AG09309 (cell line): ENCODE measurements at regions not wholly inside any gene's neighbourhood (a gene's known extent, or its start where the extent isn't known, plus 50 kb on each side); places are given as distances from the start of the nearest gene placed in this dataset.

Source experiments
- DNase-seq: peaks from one replicate; pipeline ENCODE4 v3.0.0-alpha.2; 2010; ENCODE audit warnings: low read depth
- H3K4me3 ChIP-seq: 2 replicates; pipeline ENCODE4 v1.5.1; 2011; ENCODE audit warnings: mild to moderate bottlenecking, low read depth, low read length, moderate library complexity; ENCODE audit not compliant: control insufficient read depth
- TF ChIP-seq, protein P1 (sequence below): IDR thresholded peaks from 2 replicates; pipeline ENCODE4 v1.5.1; 2011; ENCODE audit warnings: mild to moderate bottlenecking, low read depth, low read length, inconsistent platforms; ENCODE audit not compliant: insufficient read depth, control insufficient read depth; ENCODE audit errors: missing control alignments

DNA sequence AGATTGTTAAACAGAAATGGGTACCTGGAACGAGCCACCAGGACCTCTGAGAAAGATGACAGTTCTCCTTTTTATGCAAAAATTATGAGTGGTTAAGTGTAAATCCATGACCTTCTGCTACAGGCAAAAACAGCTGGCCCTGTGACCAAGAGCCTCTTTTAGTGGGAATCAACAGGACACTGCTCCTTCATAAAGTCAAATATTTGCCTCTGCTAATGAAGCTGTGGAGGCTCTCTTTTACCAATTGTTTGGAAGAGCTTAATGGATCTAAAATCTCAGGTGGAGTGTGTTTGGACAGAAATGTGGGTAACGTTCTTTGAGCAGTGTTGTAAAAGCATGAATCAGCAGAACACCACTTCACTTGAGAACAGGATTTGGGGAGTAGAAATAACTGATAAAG lies 117.5 kb upstream of the PCSK2 start:
- TF ChIP-seq, protein P1, sequence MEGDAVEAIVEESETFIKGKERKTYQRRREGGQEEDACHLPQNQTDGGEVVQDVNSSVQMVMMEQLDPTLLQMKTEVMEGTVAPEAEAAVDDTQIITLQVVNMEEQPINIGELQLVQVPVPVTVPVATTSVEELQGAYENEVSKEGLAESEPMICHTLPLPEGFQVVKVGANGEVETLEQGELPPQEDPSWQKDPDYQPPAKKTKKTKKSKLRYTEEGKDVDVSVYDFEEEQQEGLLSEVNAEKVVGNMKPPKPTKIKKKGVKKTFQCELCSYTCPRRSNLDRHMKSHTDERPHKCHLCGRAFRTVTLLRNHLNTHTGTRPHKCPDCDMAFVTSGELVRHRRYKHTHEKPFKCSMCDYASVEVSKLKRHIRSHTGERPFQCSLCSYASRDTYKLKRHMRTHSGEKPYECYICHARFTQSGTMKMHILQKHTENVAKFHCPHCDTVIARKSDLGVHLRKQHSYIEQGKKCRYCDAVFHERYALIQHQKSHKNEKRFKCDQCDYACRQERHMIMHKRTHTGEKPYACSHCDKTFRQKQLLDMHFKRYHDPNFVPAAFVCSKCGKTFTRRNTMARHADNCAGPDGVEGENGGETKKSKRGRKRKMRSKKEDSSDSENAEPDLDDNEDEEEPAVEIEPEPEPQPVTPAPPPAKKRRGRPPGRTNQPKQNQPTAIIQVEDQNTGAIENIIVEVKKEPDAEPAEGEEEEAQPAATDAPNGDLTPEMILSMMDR, result no peak
- no peak overlapping the region for H3K4me3 ChIP-seq
- no peak for DNase-seq

DNA sequence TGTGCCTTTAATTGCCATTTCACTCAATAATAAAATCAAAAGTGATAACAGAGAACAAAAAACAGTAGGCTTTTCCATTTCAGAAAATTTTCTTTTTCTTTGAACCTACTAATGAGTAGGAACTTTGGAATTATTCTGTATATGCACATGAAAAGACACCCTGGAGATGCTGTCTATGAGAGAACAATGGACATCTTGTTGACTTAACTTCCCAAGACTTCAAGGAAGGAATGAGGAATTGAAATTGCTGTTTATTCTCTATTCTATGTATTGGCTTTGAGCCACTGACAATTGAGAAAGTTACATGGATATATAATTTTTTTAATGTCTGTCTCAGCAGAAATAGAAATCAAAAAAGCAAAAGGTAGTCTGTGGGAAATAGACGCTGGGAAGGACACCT lies 98.6 kb upstream of the PCSK2 start:
- DNase-seq, result no peak
- TF ChIP-seq, protein P1, result no peak
- no peak overlapping the region for H3K4me3 ChIP-seq

DNA sequence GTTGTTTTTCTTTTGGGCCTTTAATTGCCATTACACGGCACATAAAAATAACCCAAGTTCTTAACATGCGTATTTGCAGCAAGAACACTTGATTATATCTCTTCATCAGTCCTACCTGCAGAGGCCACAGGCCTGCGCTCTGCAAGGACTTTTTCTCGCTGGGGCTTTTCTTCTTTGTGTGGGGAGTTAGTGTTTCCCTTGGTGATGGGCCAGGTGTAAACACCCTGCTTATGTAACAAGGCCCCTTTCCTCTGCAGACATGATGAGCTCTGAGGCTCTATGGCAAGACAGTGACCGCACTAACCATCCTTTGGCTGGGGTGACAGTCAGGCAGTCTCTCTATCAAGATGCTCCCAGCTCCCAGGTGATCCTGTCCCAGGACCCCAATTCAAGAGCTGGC lies 97.8 kb upstream of the PCSK2 start:
- DNase-seq, result no peak
- TF ChIP-seq, protein P1, result no peak
- H3K4me3 ChIP-seq, result no peak overlapping the region

DNA sequence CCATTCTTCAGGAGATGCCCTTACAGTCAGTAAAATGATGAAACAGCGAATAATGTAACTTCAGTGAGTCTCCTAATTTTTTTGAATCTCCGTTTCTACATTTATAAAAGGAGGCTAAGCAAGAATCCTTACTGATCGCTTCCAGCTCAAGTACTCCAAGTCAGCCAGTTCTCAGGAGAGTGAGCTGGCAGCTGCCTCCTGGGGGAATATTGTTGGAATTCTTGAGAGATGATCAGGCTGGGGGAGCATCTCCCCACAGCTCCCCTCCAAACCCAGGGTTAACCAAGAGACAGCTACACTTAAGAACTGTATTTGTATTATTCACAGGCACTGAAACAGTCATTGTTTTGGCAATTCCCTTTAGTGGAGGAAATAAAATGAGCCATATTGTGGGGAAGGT lies 89.1 kb upstream of the PCSK2 start:
- no peak for DNase-seq
- TF ChIP-seq, protein P1, result no peak
- no peak overlapping the region for H3K4me3 ChIP-seq

DNA sequence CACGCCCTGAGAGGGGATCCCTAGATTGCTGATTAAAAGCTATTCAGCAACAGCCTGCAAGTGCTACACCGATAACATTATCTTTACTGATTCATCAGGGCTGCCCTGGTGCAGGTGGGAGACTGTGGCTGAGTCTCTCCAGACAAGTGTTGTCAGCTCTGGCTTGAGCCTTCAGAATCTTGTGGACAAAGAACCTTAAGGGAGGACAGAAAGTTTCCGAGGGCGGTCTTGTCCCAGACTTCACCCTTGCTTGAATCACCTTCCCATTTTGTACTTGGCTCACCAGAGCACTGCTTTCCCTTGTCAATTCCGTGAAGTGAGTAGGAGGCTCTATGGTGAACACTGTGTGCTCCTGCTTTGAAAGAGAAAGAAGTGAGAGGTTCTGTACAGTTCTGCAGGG lies 88.6 kb upstream of the PCSK2 start:
- DNase-seq, result no peak
- TF ChIP-seq, protein P1, result no peak
- no peak overlapping the region for H3K4me3 ChIP-seq

DNA sequence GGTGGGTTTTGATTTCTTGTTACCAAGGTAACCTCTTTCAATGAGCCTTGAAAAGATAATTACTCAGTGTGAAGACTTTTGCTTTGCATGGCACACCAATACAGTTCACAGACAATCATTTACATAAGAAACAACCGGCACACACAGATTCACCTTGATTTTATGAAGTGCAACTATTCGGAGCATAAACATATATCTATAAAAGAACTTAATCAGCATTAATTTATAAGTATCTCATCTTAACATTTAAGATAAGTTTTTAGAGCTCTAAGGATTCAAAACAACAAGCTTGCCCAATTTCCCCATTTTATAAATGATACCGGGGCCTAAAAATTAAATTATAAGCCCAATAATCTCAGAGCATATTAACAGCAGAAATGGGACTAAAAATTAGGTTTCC lies 85.9 kb upstream of the PCSK2 start:
- no peak for DNase-seq
- no peak overlapping the region for H3K4me3 ChIP-seq
- TF ChIP-seq, protein P1, result no peak

DNA sequence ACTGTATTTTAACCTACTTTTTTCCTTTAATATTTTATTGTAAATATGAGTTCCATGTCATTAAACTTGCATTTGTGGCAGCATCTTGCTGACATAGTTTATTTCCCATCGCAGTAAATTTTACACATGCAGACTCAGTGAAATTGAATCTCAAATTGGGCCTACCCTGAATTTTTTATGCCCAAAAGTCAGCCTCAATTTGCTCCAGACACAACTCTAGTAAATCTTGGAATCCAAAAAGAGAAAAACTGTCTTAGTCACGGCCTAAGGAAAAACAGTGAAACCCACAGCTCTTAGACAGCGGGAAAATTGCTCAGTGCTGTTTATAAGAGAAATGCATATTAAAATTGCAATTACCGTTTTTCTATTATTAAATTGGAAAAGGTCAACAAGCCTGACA lies 85.3 kb upstream of the PCSK2 start:
- no peak overlapping the region for H3K4me3 ChIP-seq
- TF ChIP-seq, protein P1, result no peak
- DNase-seq, result no peak
